Endodermal cell (in vitro differentiated cells): ENCODE measurements at regions not wholly inside any gene's neighbourhood (a gene's known extent, or its start where the extent isn't known, plus 50 kb on each side); places are given as distances from the start of the nearest gene placed in this dataset.
A peak's percentile ranks its signal among the peaks of the same experiment; 100 is the strongest.
"Not testable (repeated sequence)": the region's sequence is repeated elsewhere in the genome, so short reads cannot be mapped to it uniquely, and the experiment has no call there.

Source experiments
- DNase-seq: peaks from one replicate; pipeline ENCODE4 v3.0.0-alpha.2; 2017
- H3K27ac ChIP-seq: 2 replicates; pipeline ENCODE4 v1.5.1; 2013; ENCODE audit warnings: mild to moderate bottlenecking, low read depth, low read length, moderate library complexity
- H3K27me3 ChIP-seq: 2 replicates; pipeline ENCODE4 v1.6.1; 2013; ENCODE audit warnings: mild to moderate bottlenecking, low read length, moderate library complexity; ENCODE audit not compliant: insufficient read depth, control insufficient read depth, poor library complexity, severe bottlenecking
- H3K36me3 ChIP-seq: 2 replicates; pipeline ENCODE4 v1.7.0; 2013; ENCODE audit warnings: mild to moderate bottlenecking, low read length, moderate library complexity; ENCODE audit not compliant: control insufficient read depth, insufficient read depth
- H3K4me1 ChIP-seq: one replicate; pipeline ENCODE4 v1.7.0; 2013; ENCODE audit warnings: low read length; ENCODE audit not compliant: control insufficient read depth, insufficient read depth
- H3K4me3 ChIP-seq: 2 replicates; pipeline ENCODE4 v1.5.1; 2013; ENCODE audit warnings: mild to moderate bottlenecking, low read length, moderate library complexity
- H3K9ac ChIP-seq: 2 replicates; pipeline ENCODE4 v1.6.1; 2013; ENCODE audit warnings: mild to moderate bottlenecking, low read length, moderate library complexity; ENCODE audit not compliant: poor library complexity, severe bottlenecking; ENCODE audit errors: extremely low read depth
- H3K9me3 ChIP-seq: 2 replicates; pipeline ENCODE4 v1.6.1; 2013; ENCODE audit warnings: mild to moderate bottlenecking, low read length, moderate library complexity; ENCODE audit not compliant: control insufficient read depth
- H3K27ac Mint-ChIP-seq: 2 replicates; pipeline ENCODE4 v1.8.0; 2020; ENCODE audit warnings: mixed read lengths
- H3K27me3 Mint-ChIP-seq: 2 replicates; pipeline ENCODE4 v1.8.0; 2021; ENCODE audit warnings: mild to moderate bottlenecking, mixed read lengths; ENCODE audit not compliant: insufficient read depth
- H3K36me3 Mint-ChIP-seq: 2 replicates; pipeline ENCODE4 v1.8.0; 2020; ENCODE audit warnings: low read depth, mixed read lengths
- H3K4me1 Mint-ChIP-seq: 2 replicates; pipeline ENCODE4 v1.8.0; 2020; ENCODE audit warnings: mixed read lengths
- H3K4me3 Mint-ChIP-seq: 2 replicates; pipeline ENCODE4 v1.8.0; 2020; ENCODE audit warnings: mild to moderate bottlenecking, moderate library complexity, mixed read lengths
- H3K9me3 Mint-ChIP-seq: 2 replicates; pipeline ENCODE4 v1.8.0; 2020; ENCODE audit warnings: mild to moderate bottlenecking, mixed read lengths
- WGBS, 2 experiments: methylation state at CpG; one replicate each; pipeline versions ENCODE4 v1.1.5 to v1.1.7; 2013; ENCODE audit warnings: missing lambda C conversion rate in 2 of 2, mixed read lengths in 1 of 2; ENCODE audit not compliant: insufficient coverage in 1 of 2, insufficient read length in 1 of 2; 5-methylcytosine and 5-hydroxymethylcytosine counted together
- TF ChIP-seq, protein P1 (sequence below): fragments of 200-600 bp; sonication (generic); conservative IDR thresholded peaks from 2 replicates; pipeline ENCODE4 v1.5.0; 2021; ENCODE audit warnings: antibody characterized with exemption, mild to moderate bottlenecking

DNA sequence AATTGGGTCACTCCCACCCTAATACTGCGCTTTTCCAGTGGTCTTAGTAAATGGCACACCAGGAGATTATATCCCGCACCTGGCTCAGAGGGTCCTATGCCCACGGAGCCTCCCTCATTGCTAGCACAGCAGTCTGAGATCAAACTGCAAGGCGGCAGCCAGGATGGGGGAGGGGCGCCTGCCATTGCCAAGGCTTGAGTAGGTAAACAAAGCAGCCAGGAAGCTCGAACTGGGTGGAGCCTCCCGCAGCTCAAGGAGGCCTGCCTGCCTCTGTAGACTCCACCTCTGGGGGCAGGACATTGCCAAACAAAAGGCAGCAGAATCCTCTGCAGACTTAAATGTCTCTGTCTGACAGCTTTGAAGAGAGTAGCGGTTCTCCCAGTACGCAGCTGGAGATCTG lies 52.4 kb upstream of the PMPCB start:
- not testable (repeated sequence) for H3K4me1 Mint-ChIP-seq, H3K36me3 ChIP-seq, H3K27me3 ChIP-seq, H3K36me3 Mint-ChIP-seq, H3K27ac ChIP-seq, H3K4me3 ChIP-seq, H3K4me1 ChIP-seq, H3K4me3 Mint-ChIP-seq, H3K27ac Mint-ChIP-seq, H3K9ac ChIP-seq, H3K9me3 ChIP-seq
- Mint-ChIP-seq H3K27me3 (peaks cover 17% of the 10 kb centered on the region), H3K9me3 (peaks cover 43% of the 10 kb centered on the region)
- DNase-seq: peak; percentile 55
- 87 to 94% methylated on average over 4 to 9 of the region's 9 CpGs for WGBS, 2 experiments

DNA sequence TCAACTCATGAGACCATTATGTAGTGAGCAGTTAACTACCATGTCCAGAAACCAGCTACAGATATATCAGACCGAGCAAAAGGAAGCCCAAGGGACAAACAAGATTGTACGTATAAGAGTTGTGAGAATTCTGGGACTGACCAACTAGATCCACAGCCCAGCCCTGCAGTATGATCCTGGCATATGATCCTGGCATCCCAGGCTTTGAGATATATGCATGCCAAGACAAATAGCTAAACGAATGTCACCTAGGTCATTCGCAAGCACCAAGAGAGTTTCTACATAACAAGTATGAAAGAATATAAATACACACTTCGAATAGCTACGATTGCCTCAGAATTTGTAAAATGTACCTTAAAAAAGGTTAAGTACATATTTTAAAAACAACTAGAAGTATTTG lies 56.4 kb upstream of the PMPCB start:
- no peaks in the 10 kb centered on the region for H3K27me3 ChIP-seq
- Mint-ChIP-seq H3K4me3 (no peak overlapping the region), H3K27me3 (no peaks in the 10 kb centered on the region), H3K36me3 (peaks cover 4% of the 10 kb centered on the region), H3K4me1 (no peaks in the 10 kb centered on the region), H3K9me3 (peaks cover 25% of the 10 kb centered on the region), H3K27ac (no peak overlapping the region)
- no peak overlapping the region for H3K9ac ChIP-seq
- no peak overlapping the region for H3K27ac ChIP-seq
- H3K4me1 ChIP-seq: no peaks in the 10 kb centered on the region
- H3K36me3 ChIP-seq: no peaks in the 10 kb centered on the region
- H3K4me3 ChIP-seq: no peak overlapping the region
- peaks cover 7% of the 10 kb centered on the region for H3K9me3 ChIP-seq
- 71% methylated on average over 4 of the region's 6 CpGs; no CpG with 5 or more reads in 1 of the 2 experiments for WGBS, 2 experiments
- no peak for DNase-seq
- TF ChIP-seq, protein P1, sequence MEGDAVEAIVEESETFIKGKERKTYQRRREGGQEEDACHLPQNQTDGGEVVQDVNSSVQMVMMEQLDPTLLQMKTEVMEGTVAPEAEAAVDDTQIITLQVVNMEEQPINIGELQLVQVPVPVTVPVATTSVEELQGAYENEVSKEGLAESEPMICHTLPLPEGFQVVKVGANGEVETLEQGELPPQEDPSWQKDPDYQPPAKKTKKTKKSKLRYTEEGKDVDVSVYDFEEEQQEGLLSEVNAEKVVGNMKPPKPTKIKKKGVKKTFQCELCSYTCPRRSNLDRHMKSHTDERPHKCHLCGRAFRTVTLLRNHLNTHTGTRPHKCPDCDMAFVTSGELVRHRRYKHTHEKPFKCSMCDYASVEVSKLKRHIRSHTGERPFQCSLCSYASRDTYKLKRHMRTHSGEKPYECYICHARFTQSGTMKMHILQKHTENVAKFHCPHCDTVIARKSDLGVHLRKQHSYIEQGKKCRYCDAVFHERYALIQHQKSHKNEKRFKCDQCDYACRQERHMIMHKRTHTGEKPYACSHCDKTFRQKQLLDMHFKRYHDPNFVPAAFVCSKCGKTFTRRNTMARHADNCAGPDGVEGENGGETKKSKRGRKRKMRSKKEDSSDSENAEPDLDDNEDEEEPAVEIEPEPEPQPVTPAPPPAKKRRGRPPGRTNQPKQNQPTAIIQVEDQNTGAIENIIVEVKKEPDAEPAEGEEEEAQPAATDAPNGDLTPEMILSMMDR: no peak

DNA sequence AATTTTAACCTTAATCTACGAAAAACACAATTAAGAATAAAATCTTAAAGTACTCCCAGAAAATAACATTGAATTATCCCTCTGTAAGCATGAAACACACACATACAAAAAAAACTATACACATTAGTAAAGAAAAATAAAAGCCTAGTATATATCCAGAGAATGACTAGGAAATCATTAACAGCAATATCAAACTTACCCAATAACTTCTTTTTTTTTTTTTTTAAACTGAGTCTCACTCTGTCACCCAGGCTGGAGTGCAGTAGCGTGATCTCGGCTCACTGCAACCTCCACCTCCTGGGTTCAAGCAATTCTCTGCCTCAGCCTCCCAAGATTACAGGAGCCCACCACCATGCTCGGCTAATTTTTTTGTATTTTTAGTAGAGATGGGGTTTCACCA lies 61.4 kb upstream of the PMPCB start:
- not testable (repeated sequence) for H3K4me1 Mint-ChIP-seq, H3K9me3 Mint-ChIP-seq
- 75 to 80% methylated on average over 1 of the region's 4 CpGs for WGBS, 2 experiments

DNA sequence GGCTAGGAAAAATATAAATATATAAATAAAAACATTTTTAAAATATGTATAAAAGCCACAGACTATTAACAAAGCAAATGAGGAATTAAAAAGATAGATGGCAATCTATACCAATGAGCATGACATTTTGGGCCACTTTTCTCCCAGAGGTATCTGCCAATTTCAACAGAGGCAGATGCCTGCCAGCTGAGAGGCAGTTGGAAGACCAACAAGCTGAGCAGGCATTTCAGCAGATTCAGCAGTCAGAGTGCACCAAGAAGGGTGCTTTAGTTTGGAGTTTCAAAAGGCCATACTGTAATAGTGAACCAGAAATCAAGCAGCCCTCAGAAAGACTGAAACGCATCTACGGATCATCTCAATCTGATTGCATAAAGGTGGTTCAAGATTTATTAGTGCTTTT lies 62.4 kb upstream of the PMPCB start:
- not testable (repeated sequence) for H3K9ac ChIP-seq, H3K27ac ChIP-seq, H3K4me3 ChIP-seq, DNase-seq, H3K4me1 ChIP-seq, H3K36me3 Mint-ChIP-seq, H3K36me3 ChIP-seq, H3K4me3 Mint-ChIP-seq, H3K9me3 Mint-ChIP-seq, H3K9me3 ChIP-seq, H3K27me3 ChIP-seq, H3K4me1 Mint-ChIP-seq, H3K27me3 Mint-ChIP-seq, H3K27ac Mint-ChIP-seq
- WGBS, 2 experiments: 92% methylated on average over 2 of the region's 2 CpGs; no CpG with 5 or more reads in 1 of the 2 experiments

More for the DNA sequence above, 61.4 kb upstream of the PMPCB start:
- H3K36me3 Mint-ChIP-seq, H3K27ac Mint-ChIP-seq, H3K27ac ChIP-seq, H3K27me3 Mint-ChIP-seq, H3K4me3 ChIP-seq, H3K27me3 ChIP-seq, H3K4me1 ChIP-seq, H3K36me3 ChIP-seq, H3K4me3 Mint-ChIP-seq, H3K9ac ChIP-seq, H3K9me3 ChIP-seq, DNase-seq: not testable (repeated sequence)

DNA sequence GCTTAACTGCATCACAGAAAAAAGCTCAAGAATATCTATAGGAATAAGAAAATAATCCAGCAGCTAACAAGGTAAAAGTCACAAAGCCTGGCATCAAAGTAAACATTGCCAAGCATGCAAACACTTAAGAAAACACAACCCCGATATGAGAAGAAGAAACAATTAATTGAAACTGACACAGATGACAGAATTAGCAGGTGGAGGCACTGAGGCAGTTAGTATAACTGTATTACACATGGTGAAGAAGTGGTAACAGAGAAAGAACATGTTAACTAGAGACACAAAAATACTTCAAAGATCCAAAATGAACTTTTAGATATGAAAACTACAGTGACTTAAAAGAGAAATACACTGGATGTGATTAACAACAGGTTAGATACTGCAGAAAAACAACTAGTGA lies 69.4 kb upstream of the PMPCB start:
- not testable (repeated sequence) for DNase-seq, H3K4me1 Mint-ChIP-seq, H3K9me3 ChIP-seq, H3K9ac ChIP-seq, H3K36me3 ChIP-seq, H3K4me3 Mint-ChIP-seq, H3K36me3 Mint-ChIP-seq, H3K27ac ChIP-seq, H3K27ac Mint-ChIP-seq, H3K4me3 ChIP-seq, H3K9me3 Mint-ChIP-seq, H3K27me3 Mint-ChIP-seq, H3K4me1 ChIP-seq, H3K27me3 ChIP-seq
- no CpG with 5 or more reads among the region's 1 CpG for WGBS, 2 experiments

DNA sequence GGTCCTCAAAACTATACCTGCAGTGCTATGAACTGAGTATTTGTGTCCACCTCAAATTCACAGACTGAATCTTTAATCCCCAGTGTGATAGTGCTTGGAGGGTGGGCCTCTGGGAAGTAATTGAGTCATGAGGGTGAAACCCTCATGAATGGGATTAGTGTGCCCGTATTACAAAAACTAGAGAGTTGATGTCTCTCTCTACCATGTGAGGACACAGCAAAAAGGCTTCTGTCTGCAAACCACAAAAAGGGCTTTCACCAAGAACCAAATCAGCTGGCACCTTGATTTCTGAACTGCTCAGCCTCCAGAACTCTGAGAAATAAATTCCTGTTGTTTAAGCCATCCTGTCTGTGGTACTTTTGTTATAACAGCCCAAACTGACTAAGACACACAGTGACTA lies 71.4 kb upstream of the PMPCB start:
- not testable (repeated sequence) for H3K4me3 ChIP-seq, H3K9me3 ChIP-seq, H3K9me3 Mint-ChIP-seq, H3K9ac ChIP-seq, H3K4me3 Mint-ChIP-seq, H3K36me3 ChIP-seq, H3K27me3 Mint-ChIP-seq, DNase-seq, H3K27ac Mint-ChIP-seq, H3K27ac ChIP-seq, H3K27me3 ChIP-seq, H3K4me1 ChIP-seq, H3K4me1 Mint-ChIP-seq, H3K36me3 Mint-ChIP-seq
- WGBS, 2 experiments: 89 to 100% methylated on average over 1 of the region's 1 CpG

DNA sequence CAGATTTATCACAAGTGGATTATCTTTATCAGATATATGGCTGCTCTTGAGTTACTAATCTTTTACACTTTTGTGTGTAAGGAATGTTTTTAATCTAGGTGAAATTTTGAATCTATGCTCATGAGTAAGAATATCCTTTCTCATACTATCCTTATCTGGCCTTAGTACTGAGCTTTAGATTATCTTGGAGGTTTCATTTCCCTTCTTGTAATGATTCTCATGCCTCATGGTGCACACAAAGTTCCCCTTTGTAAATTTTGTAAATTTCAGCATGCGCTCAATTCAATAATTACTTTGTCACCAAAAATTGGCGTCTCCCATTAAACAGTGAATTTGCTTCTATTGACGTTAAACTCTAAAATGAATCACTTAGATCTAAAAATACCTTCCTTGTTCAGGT lies 74.2 kb upstream of the NAPEPLD start:
- H3K36me3 Mint-ChIP-seq, H3K4me1 Mint-ChIP-seq: not testable (repeated sequence)

More for the DNA sequence above, 74.2 kb upstream of the NAPEPLD start:
- H3K9me3 ChIP-seq, H3K27ac ChIP-seq, H3K9ac ChIP-seq, H3K27ac Mint-ChIP-seq, DNase-seq, H3K27me3 ChIP-seq, H3K4me3 ChIP-seq, H3K4me3 Mint-ChIP-seq, H3K36me3 ChIP-seq, H3K4me1 ChIP-seq, H3K27me3 Mint-ChIP-seq: not testable (repeated sequence)
- 98 to 100% methylated on average over 1 to 3 of the region's 3 CpGs for WGBS, 2 experiments
- H3K9me3 Mint-ChIP-seq: peaks cover 10% of the 10 kb centered on the region
